Endothelial cell of umbilical vein (primary cell): ENCODE measurements at regions not wholly inside any gene's neighbourhood (a gene's known extent, or its start where the extent isn't known, plus 50 kb on each side); places are given as distances from the start of the nearest gene placed in this dataset.

Source experiments
- EZH2 ChIP-seq: IDR thresholded peaks from 2 replicates; pipeline ENCODE4 v1.6.1; 2012; ENCODE audit warnings: borderline replicate concordance, low read depth, mild to moderate bottlenecking, moderate library complexity, low read length, inconsistent platforms; ENCODE audit not compliant: severe bottlenecking
- GATA2 ChIP-seq: IDR thresholded peaks from 2 replicates; pipeline ENCODE4 v1.7.0; 2011; ENCODE audit warnings: low read depth, mild to moderate bottlenecking, moderate library complexity, mixed read lengths, low read length; ENCODE audit not compliant: insufficient read length, insufficient read depth
- JUN ChIP-seq: IDR thresholded peaks from 2 replicates; pipeline ENCODE4 v1.6.1; 2011; ENCODE audit warnings: borderline replicate concordance, low read depth; ENCODE audit not compliant: insufficient read length, insufficient read depth
- MYC ChIP-seq: IDR thresholded peaks from one replicate; pipeline ENCODE4 v1.6.1; 2011; ENCODE audit warnings: mild to moderate bottlenecking, low read depth, low read length
- POLR2A ChIP-seq: IDR thresholded peaks from 2 replicates; pipeline ENCODE4 v1.6.1; 2012; ENCODE audit warnings: low read depth, mild to moderate bottlenecking, control low read depth, low read length
- POLR2AphosphoS5 ChIP-seq: IDR thresholded peaks from 2 replicates; pipeline ENCODE4 v1.6.1; 2012; ENCODE audit warnings: low read depth, mild to moderate bottlenecking, control low read depth, low read length, moderate library complexity; ENCODE audit not compliant: insufficient read depth
- TF ChIP-seq, protein P1 (sequence below), 2 donors: IDR thresholded peaks; 1 replicate in 1 of 2; 2 replicates in 1 of 2; pipeline ENCODE4 v1.5.1; 2011; ENCODE audit warnings: low read length in 2 of 2, mild to moderate bottlenecking in 2 of 2, moderate library complexity in 2 of 2, control low read depth in 1 of 2, inconsistent platforms in 1 of 2, low read depth in 1 of 2; ENCODE audit not compliant: insufficient read depth in 1 of 2; ENCODE audit errors: extremely low read depth in 1 of 2
- TF ChIP-seq, protein P2 (sequence below): IDR thresholded peaks from 2 replicates; pipeline ENCODE4 v1.6.1; 2011; ENCODE audit not compliant: insufficient read depth, insufficient read length

DNA sequence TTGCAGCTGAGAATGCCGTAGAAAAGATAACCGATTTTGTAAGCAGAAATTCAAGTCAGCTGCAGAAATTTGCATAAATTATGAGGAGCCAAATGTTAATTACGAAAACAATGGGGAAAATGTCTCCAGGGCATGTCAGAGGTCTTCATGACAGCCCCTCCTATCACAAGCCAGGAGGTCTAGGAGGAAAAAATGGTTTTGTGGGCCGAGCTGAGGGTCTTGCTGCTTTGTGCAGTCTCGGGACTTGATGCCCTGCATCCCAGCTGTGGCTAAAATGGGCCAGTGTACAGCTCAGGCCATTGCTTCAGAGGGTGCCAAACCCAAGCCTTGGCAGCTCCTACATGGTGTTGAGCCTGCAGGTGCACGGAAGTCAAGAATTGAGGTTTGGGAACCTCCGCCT, 131.2 kb upstream of the PDE3A start:
- TF ChIP-seq, protein P1, sequence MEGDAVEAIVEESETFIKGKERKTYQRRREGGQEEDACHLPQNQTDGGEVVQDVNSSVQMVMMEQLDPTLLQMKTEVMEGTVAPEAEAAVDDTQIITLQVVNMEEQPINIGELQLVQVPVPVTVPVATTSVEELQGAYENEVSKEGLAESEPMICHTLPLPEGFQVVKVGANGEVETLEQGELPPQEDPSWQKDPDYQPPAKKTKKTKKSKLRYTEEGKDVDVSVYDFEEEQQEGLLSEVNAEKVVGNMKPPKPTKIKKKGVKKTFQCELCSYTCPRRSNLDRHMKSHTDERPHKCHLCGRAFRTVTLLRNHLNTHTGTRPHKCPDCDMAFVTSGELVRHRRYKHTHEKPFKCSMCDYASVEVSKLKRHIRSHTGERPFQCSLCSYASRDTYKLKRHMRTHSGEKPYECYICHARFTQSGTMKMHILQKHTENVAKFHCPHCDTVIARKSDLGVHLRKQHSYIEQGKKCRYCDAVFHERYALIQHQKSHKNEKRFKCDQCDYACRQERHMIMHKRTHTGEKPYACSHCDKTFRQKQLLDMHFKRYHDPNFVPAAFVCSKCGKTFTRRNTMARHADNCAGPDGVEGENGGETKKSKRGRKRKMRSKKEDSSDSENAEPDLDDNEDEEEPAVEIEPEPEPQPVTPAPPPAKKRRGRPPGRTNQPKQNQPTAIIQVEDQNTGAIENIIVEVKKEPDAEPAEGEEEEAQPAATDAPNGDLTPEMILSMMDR (IDR thresholded peaks at IDR 0.05; ENCODE audit: extremely low read depth in 1 of 2, insufficient read depth in 1 of 2, low read depth in 1 of 2, low read length in 2 of 2): no peak
- TF ChIP-seq POLR2AphosphoS5 (no peak), POLR2A (no peak), EZH2 (no peak), MYC (no peak), GATA2 (no peak), JUN (no peak)
- TF ChIP-seq, protein P2, sequence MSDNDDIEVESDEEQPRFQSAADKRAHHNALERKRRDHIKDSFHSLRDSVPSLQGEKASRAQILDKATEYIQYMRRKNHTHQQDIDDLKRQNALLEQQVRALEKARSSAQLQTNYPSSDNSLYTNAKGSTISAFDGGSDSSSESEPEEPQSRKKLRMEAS: no peak
